ENCODE measurements at regions not wholly inside any gene's neighbourhood (a gene's known extent, or its start where the extent isn't known, plus 50 kb on each side); places are given as distances from the start of the nearest gene placed in this dataset.

DNA sequence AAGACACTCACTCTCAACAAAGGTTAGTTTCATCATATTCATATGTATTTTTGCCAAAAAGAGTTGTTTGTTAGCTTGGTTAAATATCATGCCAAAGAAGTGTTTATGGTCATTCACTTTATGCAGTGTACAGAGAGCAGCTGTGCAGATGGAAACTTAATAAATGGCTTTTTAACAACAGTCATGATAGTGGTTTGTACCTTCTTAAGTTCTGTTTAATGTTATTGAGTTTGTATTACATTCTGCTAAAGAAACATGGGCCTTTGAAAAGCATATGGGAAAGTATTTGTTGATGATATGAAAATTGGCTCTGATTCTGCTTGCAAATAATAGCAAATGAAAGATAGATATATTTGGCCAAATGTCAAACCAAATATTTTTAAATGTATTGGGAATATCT lies 607.3 kb downstream of the NCAM2 start:
- DNase-seq: peak in 1 of 2 experiments; percentile 8

DNA sequence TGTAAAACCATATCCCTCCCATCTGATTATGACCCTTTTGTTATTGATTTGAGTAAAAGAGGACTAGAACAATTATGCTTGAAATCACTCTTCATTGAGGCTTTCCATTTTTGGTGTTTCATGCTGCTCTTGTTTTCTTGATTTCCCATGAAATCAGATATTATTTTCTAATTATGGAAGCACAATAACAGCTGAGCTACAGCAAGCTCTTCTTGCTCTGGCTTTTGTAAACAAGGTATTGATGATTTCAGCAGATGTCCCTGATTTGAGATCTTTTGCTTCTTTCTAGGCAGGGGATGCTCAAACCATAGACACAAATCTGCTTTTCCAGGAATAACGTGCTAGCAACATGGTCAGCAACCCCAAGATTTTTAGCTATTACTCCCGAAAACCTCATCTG lies 607.8 kb downstream of the NCAM2 start:
- DNase-seq: peak in 1 of 2 experiments; percentile 16

DNA sequence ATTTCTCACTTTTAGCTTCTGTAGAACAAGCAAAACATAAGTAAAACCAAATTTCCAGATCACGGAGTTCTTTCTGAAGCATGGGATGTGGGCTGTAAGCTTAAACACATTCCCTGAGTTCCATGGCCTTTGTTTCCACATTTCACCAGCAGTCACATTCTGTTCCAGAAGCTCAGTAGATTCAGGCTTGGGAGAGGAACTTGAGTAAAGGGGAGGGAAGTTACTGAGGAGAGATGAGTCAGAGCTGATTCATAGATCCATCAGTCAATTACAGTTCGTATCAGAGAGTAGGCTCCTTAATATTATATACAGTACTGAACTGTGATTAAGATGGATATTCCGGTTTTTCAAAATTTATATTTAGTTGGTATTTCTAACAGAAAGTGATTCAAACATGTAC lies 614.3 kb downstream of the NCAM2 start:
- peak in 1 of 2 experiments; percentile 37 for DNase-seq

DNA sequence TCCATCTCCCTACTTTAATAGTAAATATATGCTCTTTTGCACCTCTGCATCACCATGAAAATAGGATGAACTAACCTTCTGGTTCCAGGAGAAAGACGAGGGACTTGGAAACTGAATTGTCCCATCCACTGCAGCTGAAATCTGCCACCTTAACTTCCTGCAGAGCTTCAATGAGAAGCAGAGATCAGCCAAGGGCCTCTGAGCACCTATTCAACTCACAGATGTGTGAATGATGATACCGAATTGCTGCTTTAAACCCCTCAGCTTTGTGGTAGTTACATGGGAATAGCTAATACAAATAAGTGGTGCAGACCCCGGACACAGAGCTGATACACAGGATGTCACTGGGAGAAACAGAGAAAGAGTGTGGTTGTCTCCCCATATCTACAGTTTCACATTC lies 616.8 kb downstream of the NCAM2 start:
- no peak for DNase-seq

DNA sequence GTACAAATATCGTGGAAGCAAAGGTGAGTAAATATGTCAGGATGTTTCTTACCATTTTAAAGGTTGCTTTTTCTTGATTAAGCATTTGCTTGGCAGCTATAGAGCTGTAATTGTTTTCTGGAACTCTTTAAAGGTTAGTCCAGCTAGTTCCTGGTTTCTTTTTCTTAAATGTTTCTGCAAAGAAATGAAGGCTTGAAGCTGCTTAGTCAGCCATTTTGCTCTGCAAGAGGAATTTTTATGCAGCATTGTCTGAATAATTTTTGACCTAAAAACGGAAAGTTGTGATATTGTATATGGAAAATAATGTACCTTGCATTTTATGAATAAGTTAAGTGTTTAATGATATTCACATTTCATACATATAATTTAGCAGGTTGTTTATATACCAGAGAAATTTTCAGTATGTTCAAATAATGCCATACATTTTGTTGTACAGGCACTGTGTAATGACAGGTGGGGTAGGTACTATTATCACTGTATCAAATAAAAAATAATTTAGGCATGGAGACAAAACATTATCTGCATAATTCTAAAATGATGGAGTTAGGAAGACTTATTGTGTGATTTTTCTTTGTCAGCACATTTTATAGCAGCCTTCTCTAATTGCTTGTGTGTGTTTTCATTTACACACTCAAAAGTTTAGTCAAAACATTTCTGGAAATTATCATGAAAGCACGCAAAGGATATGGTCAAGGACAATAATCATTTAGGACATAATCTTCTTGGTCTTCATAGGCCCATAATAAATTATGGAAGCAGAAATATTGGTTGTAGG lies 624.4 kb downstream of the NCAM2 start:
- no peak for DNase-seq

DNA sequence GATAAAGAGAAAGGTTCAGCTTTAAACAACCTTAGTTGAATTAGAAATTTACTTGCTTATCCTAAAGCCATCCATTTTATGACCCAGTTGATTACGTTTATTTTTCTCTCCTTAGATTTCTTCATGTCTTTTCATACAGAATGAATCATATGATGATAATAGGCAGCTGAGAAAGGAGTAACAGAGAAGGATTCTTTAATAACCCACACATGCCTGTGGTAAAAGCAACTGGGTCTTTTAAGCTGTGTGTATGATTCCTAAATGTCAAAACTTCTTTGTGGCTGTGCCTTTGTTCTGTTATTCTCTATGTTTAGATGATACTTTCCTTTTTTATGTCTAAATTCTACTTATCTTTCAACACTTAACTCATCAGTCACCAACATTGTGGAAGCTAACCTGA lies 626.5 kb downstream of the NCAM2 start:
- DNase-seq: no peak

DNA sequence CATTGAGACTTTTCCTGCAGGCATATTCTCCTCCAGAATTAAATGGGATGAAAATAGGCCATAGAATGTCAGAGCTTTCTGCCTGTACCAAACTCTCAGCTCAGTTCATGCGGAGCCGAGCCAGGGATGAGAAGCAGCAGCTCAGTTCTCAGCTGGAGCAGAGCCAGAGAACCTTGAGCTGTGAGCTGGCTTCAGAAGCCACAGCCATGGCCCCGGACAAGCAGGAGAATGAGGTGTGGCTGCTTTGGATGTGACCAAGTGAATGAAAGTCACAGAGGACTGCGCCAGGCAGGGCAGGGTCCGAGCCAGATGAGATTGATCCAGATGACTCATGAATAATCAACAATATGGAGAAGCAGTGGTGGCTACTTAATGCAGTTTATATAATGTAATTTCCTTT lies 633.8 kb downstream of the NCAM2 start:
- DNase-seq: peak; percentile 21 to 62

DNA sequence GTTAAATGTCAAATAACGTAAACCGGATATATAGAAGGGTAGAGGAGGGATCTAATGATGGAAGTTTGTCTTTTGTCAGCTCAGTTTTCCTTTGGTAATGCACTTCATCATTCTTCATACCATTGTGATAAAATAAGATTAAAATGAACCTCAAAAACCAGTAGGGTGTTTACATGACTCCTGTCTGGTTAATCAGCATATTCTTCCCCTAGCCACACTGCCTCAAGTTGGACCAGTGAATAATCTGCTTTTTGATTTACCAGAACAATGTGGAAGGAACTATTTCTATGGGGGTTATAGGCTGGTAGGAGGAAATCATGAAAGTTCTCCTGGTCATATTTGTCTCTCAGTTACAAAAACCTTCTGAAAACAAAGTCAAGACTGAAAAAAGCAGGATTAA lies 634.7 kb downstream of the NCAM2 start:
- DNase-seq: no peak

DNA sequence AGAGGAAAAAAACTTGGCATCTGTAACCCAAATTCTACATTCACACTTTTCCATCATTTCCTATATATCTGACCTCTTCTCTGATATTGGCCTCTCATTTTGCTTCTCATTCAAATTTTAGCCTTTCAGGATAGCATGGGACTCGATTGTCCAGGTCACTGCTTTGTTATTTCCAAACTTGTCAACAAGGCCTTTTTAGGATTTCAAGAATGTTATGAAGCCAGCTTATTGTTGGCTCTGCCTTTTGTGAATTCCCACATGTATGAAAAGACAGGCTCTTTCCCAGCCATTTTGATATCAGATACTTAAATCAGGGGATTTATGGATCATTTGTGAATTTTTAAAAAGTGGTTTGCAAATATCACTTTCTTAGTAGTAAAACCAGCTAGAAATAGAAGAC lies 663.5 kb downstream of the NCAM2 start:
- no peak for DNase-seq

DNA sequence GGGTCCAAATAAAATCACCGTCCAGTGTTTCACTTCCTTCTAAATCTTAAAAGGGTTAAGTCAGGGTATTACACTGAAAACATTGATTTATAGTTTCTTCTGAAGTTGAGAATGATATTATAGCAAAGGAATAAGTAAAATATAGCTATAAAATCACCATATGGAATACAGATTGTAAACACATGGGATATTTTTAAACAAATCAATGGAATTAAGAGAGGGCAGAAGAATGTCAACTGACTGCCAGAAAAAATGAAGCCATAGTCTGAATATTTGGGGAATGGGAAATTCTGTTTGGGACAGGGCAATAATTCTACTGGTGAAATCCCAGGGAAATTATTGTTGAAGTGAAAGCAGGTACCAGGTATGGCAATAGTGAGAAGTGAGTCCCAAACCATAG lies 664.6 kb downstream of the NCAM2 start:
- no peak for DNase-seq

DNA sequence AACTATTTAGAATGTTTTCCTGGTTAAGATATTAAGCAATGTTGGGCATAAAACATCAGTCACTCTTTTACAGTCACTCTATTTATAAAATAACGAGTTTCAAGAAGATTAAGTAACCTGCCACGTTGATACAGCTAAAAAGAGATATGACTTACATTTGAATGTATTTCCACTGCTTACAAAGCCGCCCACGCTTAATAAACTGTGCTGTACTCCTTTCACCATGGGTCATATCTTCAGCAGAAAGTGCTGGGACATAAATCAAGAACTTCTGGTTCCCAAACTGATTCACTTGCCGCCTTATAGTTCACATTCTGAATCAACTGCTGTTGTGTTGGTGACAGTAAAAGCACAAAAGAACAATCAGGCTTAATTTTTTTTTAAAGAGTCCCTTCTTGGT lies 666.7 kb downstream of the NCAM2 start:
- DNase-seq: no peak

DNA sequence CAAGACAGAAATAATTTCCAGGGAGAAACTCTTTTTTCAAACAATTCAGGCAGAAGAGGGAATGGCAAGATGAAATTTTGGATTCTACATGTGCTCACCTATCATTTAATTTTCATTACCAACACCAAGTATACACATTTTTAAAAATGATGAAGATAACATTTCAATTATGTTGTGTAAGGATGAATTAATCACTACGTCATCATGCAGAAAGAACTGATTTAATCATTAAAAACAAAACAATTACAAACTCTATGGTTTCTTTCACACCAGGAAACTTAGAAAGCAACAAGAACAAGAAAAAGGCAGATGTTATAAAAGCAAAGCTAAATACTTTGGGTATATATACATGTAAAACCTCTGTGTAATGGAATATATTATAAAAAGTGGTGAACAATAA lies 668.5 kb downstream of the NCAM2 start:
- no peak for DNase-seq

DNA sequence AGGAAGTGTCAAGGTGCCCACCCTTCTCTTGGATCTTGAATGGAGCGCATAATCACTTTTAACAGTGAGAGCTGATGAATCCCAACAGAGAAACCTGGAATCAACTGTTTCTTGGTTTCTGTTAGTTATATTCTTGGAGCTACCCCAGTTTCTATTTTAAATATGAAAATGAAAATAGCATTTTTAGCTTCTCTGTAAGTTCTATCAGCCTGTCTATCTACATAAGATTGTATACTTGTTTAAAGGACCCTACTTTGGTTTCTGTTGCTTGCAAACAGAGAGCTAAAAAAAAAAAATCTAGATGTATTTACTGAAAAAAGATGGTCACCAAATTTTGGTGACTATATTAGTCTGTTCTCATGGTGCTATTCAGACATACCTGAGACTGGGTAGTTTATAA lies 670.0 kb downstream of the NCAM2 start:
- no peak for DNase-seq

DNA sequence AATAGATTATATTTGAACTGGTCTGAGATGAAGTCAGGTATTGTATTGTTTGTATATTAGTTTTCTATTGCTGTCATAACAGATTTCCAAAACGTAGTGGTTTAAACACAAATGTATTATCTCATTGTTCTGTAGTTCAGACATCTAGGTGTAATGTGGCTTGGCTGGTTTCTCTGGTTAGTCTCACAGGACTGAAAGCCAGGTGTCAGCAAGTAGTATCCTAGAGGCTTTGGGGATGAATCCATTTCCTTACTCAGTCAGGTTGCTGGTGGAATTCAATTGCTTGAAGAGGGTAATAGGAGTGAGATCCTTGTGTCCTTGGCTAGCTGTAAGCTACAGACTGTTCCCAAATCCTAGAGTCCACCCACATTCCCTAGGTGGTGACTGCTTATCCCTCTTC lies 675.8 kb downstream of the NCAM2 start:
- no peak for DNase-seq

DNA sequence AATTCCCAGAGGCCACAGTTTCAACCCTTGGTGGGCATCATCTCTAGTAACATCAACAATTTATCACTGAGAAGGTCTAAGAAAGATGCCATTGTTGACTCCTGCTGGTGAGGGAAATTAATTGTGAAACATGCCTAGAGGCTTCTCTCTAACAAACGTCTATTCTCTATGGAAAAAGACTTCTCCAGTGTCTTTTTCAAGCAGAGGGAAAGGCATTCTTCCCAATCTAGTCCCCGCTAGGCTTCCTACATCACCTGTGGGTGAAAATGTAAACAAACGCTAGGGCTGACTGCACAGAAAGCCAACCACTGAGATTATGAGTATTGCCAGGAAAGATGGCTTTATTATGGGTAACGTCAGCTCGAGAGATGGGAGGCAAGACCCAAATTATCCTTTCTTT lies 677.4 kb downstream of the NCAM2 start:
- DNase-seq: no peak

DNA sequence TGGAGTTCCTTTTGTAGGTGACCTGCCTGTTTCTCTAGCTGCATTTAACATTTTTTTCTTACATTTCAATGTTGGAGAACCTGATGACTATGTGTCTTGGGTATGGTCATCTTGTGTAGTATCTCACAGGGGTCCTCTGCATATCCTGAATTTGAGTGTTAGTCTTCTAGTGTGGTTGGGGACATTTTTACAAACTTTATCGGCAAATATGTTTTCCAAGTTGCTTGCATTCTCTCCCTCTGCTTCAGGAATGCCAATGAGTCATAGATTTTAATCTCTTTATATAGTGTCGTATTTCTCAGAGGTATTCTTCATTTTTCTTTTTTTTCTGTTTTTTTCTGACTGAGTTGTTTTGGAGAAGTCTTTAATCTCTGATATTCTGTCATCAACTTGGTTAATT lies 684.0 kb downstream of the NCAM2 start:
- DNase-seq: no peak

DNA sequence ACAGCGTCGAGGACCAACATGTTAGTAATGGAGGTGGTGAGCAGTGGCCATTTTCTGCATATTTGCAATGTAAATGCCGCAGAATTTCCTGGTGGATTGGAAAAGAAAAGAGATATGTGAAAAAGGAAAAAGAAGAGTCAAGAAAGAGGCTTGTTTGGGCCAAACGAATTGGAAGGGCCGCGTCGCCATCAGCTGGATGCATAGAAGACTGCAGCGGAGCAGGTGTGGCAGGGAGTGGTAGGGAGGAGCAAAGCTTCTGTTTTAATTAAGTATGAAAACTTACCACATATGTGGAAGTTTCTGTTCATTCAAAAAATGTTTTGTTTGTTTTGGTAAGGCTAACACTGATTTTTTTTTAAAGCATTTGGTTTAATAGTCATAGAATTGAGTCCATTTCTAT lies 690.7 kb downstream of the NCAM2 start:
- peak in 1 of 2 experiments; percentile 46 for DNase-seq

DNA sequence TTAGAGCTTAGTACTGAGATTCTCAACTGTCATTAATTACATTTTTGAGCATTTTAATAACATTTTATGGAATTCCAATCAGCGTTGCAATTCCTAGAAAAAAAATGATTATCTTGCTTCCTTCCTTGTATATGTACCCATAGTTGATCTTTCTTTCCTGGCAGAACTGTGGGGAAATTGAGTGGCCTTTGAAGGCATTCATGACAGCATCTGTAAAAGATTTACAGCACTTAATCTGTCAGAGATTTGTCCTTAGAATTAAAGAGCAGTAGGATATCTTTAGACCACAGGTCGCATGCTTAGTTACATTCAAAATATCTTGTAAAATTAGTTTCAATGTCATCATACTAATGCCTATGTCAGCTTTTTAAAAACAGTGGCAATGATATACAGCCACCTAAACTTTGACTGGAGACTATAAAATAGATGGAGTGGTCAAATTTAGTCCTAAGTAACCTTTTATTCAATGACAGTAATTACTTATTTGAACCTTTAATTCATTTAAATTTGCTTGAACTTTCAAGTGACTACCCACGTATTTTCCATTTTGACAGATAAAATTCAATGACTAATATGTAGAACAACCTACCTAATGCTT lies 692.0 kb downstream of the NCAM2 start:
- DNase-seq: no peak

DNA sequence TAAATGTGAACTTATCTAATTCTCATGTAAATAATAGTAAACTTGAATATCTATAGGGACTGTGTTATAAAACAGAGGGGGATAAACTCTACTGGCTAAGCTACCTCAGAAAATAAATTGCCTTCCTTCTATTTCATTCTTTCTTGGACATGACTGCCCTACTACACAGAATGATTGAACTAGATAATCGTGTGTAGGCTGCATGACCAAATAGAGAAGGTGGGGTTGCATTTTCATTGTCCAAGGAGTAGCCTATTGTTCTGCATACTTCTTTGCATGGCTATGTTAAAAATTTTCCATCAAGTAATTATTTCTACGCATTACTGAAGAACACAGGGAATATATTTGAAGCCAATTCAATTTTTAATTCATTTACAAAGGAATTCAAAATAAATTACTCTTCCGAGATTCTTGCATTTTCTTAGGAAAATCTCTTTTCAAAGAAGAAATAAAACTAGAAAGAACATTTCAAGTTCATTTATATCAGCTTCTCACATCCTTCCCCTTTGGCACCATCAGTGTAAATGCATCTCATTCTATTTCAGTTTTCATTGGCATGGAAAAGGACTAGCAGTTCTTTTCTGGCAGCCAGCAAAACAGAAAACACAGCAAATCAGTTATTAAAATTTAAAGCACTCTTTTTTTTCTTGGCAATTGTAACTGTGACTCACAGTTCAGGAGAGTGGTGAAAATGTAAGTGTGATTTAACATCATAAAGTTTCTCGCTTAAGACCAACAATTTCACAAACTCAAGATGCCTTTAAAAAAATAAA lies 714.7 kb downstream of the NCAM2 start:
- peak; percentile 79 to 83 for DNase-seq

DNA sequence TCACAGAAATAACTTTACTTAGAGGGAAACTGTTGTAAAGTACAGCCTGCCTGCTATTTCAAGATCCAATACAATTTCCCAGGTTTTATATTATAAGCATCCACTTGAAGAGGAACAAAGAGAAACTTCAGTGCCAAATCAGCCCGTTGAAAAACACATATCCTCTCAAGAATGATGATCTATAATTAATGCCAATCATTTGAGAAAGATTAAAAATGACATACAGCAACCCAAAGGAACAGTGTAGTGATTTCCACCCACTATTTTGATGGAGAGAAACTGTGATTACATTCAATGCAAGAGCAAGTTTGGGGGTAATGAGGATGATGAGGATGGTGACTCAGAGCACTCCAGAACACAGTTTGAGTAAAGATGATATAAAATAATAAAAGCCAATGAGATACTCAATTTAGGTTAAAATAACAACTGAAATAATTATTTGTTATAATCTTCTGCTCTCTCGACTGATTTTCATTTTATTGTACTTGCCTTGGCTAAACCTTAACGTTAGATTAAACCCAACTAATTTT lies 715.5 kb downstream of the NCAM2 start:
- peak; percentile 48 for DNase-seq

DNA sequence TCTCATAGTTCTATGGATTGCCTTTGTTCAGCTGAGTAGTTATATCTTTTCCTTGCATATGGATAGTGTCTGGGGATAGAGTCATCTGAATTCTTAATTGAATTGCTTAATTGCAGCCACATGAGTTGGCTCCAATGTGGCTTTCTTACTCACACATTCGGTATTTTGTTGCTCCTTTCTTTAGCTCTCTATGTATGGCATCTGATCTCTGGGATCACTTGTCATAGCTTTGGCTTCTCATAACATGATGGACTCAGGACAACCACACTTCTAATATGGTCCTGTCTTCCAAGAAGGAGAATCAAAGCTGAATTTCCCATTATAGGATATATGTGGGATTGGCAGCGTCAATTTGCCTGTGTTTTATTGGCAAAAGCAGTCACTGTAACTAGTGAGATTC lies 716.2 kb downstream of the NCAM2 start:
- peak; percentile 73 to 87 for DNase-seq

DNA sequence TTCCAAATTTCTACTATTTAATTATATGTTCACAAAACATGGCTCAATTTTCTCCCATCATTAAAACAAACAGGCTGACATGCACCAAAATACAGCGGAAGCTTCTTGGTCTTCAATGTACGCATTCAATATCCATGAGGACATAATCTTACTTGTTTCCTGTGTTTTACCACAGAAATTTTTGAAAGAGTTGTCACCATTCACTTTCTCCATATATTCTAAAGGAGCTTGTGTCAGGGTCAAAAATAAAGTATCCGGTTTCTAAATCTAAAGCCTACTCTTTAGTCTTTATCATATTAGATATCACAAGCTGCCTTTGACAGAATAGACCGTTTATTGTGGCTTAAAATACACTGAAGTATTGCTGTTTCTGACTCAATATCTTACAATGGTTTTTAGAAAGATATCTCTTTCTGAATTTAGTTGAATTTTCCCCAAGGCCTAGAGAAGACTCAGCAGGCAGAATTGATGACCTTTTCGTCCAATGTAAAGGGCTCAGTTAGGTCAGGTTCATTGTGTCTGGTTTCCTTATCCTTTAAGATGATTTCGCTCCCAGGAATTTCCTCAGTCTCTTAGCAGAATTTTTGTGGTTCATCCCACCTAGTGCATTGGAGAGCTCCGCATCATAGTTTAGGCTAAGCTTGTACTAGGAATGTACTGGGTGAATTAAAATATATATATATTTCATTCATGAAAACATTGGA lies 717.2 kb downstream of the NCAM2 start:
- DNase-seq: no peak

DNA sequence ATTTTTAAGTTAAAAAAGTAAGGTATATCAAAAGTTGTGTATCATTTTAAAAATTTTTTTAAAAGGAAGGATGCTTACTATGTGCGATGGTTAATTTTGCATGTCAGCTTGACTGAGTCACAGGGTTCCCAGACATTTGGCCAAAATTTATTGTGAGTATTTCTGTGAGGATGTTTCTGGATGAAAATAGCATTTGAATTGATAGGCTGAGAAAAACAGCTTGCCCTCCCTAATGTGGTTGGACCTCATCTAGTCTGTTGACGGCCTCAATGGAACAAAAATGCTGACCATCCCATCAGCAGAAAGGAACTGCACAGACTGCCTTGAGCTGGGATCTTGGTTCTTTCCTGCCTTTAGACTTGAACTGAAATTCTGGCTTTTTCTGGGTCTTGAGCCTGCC lies 724.5 kb downstream of the NCAM2 start:
- DNase-seq: no peak
